Neural cell (in vitro differentiated cells): ENCODE measurements at regions not wholly inside any gene's neighbourhood (a gene's known extent, or its start where the extent isn't known, plus 50 kb on each side); places are given as distances from the start of the nearest gene placed in this dataset.
"Not testable (repeated sequence)": the region's sequence is repeated elsewhere in the genome, so short reads cannot be mapped to it uniquely, and the experiment has no call there.

Source experiments
- POLR2AphosphoS5 ChIP-seq: IDR thresholded peaks from 2 replicates; pipeline ENCODE4 v1.6.1; 2012
- RAD21 ChIP-seq: fragments of 450-650 bp; conservative IDR thresholded peaks from 2 replicates; pipeline ENCODE4 v1.6.1; 2014; ENCODE audit warnings: antibody characterized with exemption, mild to moderate bottlenecking, moderate library complexity
- SMC3 ChIP-seq: fragments of 450-650 bp; conservative IDR thresholded peaks from 2 replicates; pipeline ENCODE4 v1.6.1; 2014; ENCODE audit warnings: antibody characterized with exemption, mild to moderate bottlenecking, moderate library complexity; ENCODE audit not compliant: poor library complexity
- TF ChIP-seq, protein P1 (sequence below): fragments of 450-650 bp; IDR thresholded peaks from 2 replicates; pipeline ENCODE4 v1.5.1; 2014; ENCODE audit warnings: antibody characterized with exemption, mild to moderate bottlenecking, moderate library complexity; ENCODE audit not compliant: poor library complexity, severe bottlenecking

DNA sequence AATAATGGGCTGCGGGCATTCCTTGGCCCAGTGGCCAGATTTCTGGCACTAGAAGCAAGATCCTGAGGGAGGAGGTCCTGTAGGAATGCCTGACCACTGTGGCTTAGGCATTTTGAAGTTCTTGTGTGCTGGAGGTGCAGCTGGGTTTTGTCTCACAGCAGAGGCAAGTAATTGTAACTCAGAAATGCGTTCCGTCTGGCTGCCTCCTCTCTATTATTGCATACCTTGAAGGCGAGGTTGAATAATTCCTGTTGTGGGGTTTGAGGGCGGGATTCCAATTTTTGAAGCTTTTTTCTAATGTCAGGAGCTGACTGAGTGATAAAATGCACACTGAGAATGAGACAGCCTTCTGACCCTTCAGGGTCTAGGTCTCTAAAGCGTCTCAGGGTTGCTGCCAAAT, 170.6 kb downstream of the PPP4R3C start:
- TF ChIP-seq POLR2AphosphoS5, SMC3, RAD21: not testable (repeated sequence)
- TF ChIP-seq, protein P1, sequence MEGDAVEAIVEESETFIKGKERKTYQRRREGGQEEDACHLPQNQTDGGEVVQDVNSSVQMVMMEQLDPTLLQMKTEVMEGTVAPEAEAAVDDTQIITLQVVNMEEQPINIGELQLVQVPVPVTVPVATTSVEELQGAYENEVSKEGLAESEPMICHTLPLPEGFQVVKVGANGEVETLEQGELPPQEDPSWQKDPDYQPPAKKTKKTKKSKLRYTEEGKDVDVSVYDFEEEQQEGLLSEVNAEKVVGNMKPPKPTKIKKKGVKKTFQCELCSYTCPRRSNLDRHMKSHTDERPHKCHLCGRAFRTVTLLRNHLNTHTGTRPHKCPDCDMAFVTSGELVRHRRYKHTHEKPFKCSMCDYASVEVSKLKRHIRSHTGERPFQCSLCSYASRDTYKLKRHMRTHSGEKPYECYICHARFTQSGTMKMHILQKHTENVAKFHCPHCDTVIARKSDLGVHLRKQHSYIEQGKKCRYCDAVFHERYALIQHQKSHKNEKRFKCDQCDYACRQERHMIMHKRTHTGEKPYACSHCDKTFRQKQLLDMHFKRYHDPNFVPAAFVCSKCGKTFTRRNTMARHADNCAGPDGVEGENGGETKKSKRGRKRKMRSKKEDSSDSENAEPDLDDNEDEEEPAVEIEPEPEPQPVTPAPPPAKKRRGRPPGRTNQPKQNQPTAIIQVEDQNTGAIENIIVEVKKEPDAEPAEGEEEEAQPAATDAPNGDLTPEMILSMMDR = not testable (repeated sequence)
